HepG2 (cell line): ENCODE measurements at regions not wholly inside any gene's neighbourhood (a gene's known extent, or its start where the extent isn't known, plus 50 kb on each side); places are given as distances from the start of the nearest gene placed in this dataset.
A peak's percentile ranks its signal among the peaks of the same experiment; 100 is the strongest.
"Not testable (repeated sequence)": the region's sequence is repeated elsewhere in the genome, so short reads cannot be mapped to it uniquely, and the experiment has no call there.

Experiments used
- ATAC-seq: fragments of 200-7000 bp; cut with Tn5 transposase; 3 replicates; pipeline ENCODE4 v1.9.1; 2020; ENCODE audit warnings: mild to moderate bottlenecking, moderate library complexity
- BruUV-seq: library from RNA; stranded (reverse); fragments of 400-500 nt; replicated peaks from 2 replicates; lab custom pipeline; 2021; lab: Mats Ljungman, UMichigan
- CTCF ChIA-PET: fragments of 300-600 bp; formaldehyde crosslinking; extraction: SDS; loops from one replicate; lab custom pipeline; 2021; ENCODE audit warnings: low total read pairs, inconsistent platforms, low intra/inter-chr PET ratio; lab: Yijun Ruan, JAX
- POLR2A ChIA-PET: fragments of 350-600 bp; sonication (Branson Sonifier 250); formaldehyde crosslinking; loops from one replicate; lab custom pipeline; 2020; ENCODE audit warnings: antibody characterized with exemption, inconsistent platforms; lab: Yijun Ruan, JAX
- DNase-seq: peaks from one replicate; pipeline ENCODE4 v3.0.0-alpha.2; 2015; ENCODE audit warnings: low spot score
- FAIRE-seq: peaks from 3 replicates; lab custom pipeline; 2011; peaks lifted over from hg19 to GRCh38; lab: Jason Lieb, UNC
- H2AFZ ChIP-seq: one replicate; pipeline ENCODE4 v1.6.1; 2011; ENCODE audit warnings: low read length, inconsistent platforms
- H3K27ac ChIP-seq: fragments of 300-600 bp; 3 replicates; pipeline ENCODE4 v1.8.0; 2011; ENCODE audit warnings: mixed run types, mild to moderate bottlenecking, mixed read lengths, low read length, inconsistent platforms; ENCODE audit not compliant: insufficient read depth; ENCODE audit errors: extremely low read length
- H3K27me3 ChIP-seq, 2 experiments: fragments of 200-600 bp in 1 of 2; 2 replicates in 1 of 2; 3 replicates in 1 of 2; pipeline versions ENCODE4 v1.6.0 to v1.8.0; 2011; ENCODE audit warnings: low read length in 2 of 2, mild to moderate bottlenecking in 2 of 2, moderate library complexity in 2 of 2, inconsistent platforms in 1 of 2; ENCODE audit not compliant: insufficient read depth in 2 of 2, control insufficient read depth in 1 of 2
- H3K36me3 ChIP-seq, 2 experiments: fragments of 200-600 bp in 1 of 2; replicated peaks in 1 of 2; 2 replicates in 1 of 2; 3 replicates in 1 of 2; pipeline versions ENCODE4 v1.5.1 to v1.8.0; 2011; ENCODE audit warnings: low read length in 2 of 2, inconsistent platforms in 1 of 2; ENCODE audit not compliant: insufficient read depth in 2 of 2, control insufficient read depth in 1 of 2
- H3K4me1 ChIP-seq: 2 replicates; pipeline ENCODE4 v1.5.1; 2012; ENCODE audit warnings: low read length, inconsistent platforms; ENCODE audit not compliant: insufficient read depth
- H3K4me2 ChIP-seq: 2 replicates; pipeline ENCODE4 v1.6.0; 2011; ENCODE audit warnings: low read depth, low read length, inconsistent platforms
- H3K4me3 ChIP-seq, 3 experiments: fragments of 200-600 bp in 1 of 3; sonication (generic), shearing (Covaris generic) in 1 of 3; replicated peaks in 1 of 3; 2 replicates each; pipeline ENCODE4 v1.5.1; 2011 to 2016; ENCODE audit warnings: low read length in 3 of 3, inconsistent platforms in 2 of 3, low read depth in 2 of 3, mild to moderate bottlenecking in 2 of 3, control low read depth in 1 of 3, mixed read lengths in 1 of 3; ENCODE audit not compliant: insufficient read depth in 1 of 3
- H3K79me2 ChIP-seq: one replicate; pipeline ENCODE4 v1.6.1; 2011; ENCODE audit warnings: low read length, inconsistent platforms; ENCODE audit not compliant: insufficient read depth
- H3K9ac ChIP-seq: 2 replicates; pipeline ENCODE4 v1.6.0; 2011; ENCODE audit warnings: mild to moderate bottlenecking, low read depth, low read length, inconsistent platforms; ENCODE audit not compliant: insufficient read depth
- H3K9me3 ChIP-seq: 2 replicates; pipeline ENCODE4 v1.5.1; 2012; ENCODE audit warnings: mild to moderate bottlenecking, low read length
- H4K20me1 ChIP-seq: 2 replicates; pipeline ENCODE4 v1.6.0; 2011; ENCODE audit warnings: inconsistent platforms, mild to moderate bottlenecking, low read length, moderate library complexity; ENCODE audit not compliant: insufficient read depth
- BORCS8-MEF2B ChIP-seq: sonication (generic); formaldehyde crosslinking; IDR thresholded peaks from 2 replicates; pipeline ENCODE4 v1.8.0; 2022; ENCODE audit warnings: mild to moderate bottlenecking, missing genetic modification reagents
- CBX5 ChIP-seq: sonication (generic); formaldehyde crosslinking; IDR thresholded peaks from 2 replicates; pipeline ENCODE4 v1.4.0; 2020; ENCODE audit warnings: missing genetic modification reagents, borderline replicate concordance
- FOSL2 ChIP-seq: sonication (generic); formaldehyde crosslinking; IDR thresholded peaks from 2 replicates; pipeline ENCODE4 v1.4.0; 2020; ENCODE audit warnings: missing genetic modification reagents
- FOXO1 ChIP-seq: sonication (generic); formaldehyde crosslinking; IDR thresholded peaks from 2 replicates; pipeline ENCODE4 v1.4.0; 2020; ENCODE audit warnings: missing genetic modification reagents
- GFI1 ChIP-seq: sonication (generic); formaldehyde crosslinking; IDR thresholded peaks from 2 replicates; pipeline ENCODE4 v1.5.0; 2020; ENCODE audit warnings: missing genetic modification reagents, mild to moderate bottlenecking, borderline replicate concordance
- HDAC2 ChIP-seq: sonication (generic); formaldehyde crosslinking; IDR thresholded peaks from 2 replicates; pipeline ENCODE4 v1.4.0; 2020; ENCODE audit warnings: missing genetic modification reagents
- ZEB1 ChIP-seq: IDR thresholded peaks from 2 replicates; pipeline ENCODE4 v1.6.1; 2012; ENCODE audit warnings: mild to moderate bottlenecking, low read depth, inconsistent platforms; ENCODE audit not compliant: insufficient replicate concordance
- ZNF414 ChIP-seq: sonication (generic); formaldehyde crosslinking; IDR thresholded peaks from 2 replicates; pipeline ENCODE4 v1.5.0; 2020; ENCODE audit warnings: missing genetic modification reagents
- ZNF644 ChIP-seq: IDR thresholded peaks from 2 replicates; pipeline ENCODE4 v1.6.1; 2016; ENCODE audit warnings: low read depth
- ZNF768 ChIP-seq: sonication (generic); formaldehyde crosslinking; IDR thresholded peaks from 2 replicates; pipeline ENCODE4 v1.4.0; 2020; ENCODE audit warnings: missing genetic modification reagents
- ZNF788 ChIP-seq: sonication (generic); formaldehyde crosslinking; IDR thresholded peaks from 2 replicates; pipeline ENCODE4 v1.5.0; 2020; ENCODE audit warnings: mild to moderate bottlenecking, missing genetic modification reagents, borderline replicate concordance
- WGBS: methylation state at CpG from one replicate; pipeline ENCODE4 v1.1.6; 2017; ENCODE audit warnings: low lambda C conversion rate; 5-methylcytosine and 5-hydroxymethylcytosine counted together
- in situ Hi-C: cut with HindIII; loops from 2 replicates; pipeline ENCODE4 v1.10.0; 2017; ENCODE audit warnings: low pct_unique_long_range_greater_than_20kb; ENCODE audit not compliant: extremely low pct_ligation_motif_present
- intact Hi-C: fragments of 100-400 bp; cut with micrococcal nuclease; formaldehyde crosslinking; loops from one replicate; pipeline ENCODE4 v1.10.0; 2022; ENCODE audit not compliant: unreplicated experiment
- TF ChIP-seq, protein P1 (sequence below): IDR thresholded peaks from 2 replicates; pipeline ENCODE4 v1.6.1; 2016; ENCODE audit warnings: low read depth, control low read depth
- TF ChIP-seq, protein P2 (sequence below): sonication (generic); IDR thresholded peaks from 2 replicates; pipeline ENCODE4 v1.6.1; 2016; ENCODE audit warnings: low read depth, borderline replicate concordance
- TF ChIP-seq, protein P3 (sequence below): sonication (generic); formaldehyde crosslinking; IDR thresholded peaks from 2 replicates; pipeline ENCODE4 v1.8.0; 2022; ENCODE audit warnings: missing genetic modification reagents, mild to moderate bottlenecking, borderline replicate concordance
- TF ChIP-seq, protein P4 (sequence below): sonication (generic); formaldehyde crosslinking; IDR thresholded peaks from 2 replicates; pipeline ENCODE4 v1.5.0; 2020; ENCODE audit warnings: mild to moderate bottlenecking, missing genetic modification reagents, borderline replicate concordance
- TF ChIP-seq, protein P5 (sequence below): sonication (generic); formaldehyde crosslinking; IDR thresholded peaks from 2 replicates; pipeline ENCODE4 v1.5.1; 2020; ENCODE audit warnings: missing genetic modification reagents, mild to moderate bottlenecking, borderline replicate concordance

DNA sequence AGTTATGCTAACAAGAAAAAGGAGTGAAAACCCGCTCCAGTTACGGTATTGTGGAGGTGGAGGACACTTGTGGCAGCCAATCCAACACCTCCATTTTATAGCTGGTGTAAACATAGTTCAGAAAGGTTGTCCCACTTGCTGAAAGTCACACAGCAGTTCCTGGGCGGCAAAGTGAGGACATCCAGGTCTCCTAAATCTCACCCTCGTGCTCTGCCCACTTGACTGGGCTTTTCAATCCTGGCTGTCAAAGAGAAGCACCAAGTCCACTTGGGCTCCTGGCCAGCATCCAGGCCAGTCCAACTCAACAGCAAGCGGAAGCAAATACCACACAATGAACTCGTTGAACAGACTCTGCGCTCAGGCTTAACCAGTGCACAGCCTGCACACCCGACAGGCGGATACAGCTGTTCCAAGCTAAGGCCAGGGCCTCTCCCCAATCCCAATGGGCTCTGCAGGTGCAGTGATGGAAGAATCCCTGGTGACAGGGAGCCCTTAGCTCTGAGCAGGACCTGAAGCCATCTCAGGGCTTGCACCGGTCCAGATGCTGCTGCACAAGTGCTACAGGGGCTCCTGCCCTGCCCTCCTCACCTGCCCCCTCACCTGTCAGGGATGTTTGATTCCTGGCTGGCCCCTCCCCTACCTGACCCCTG lies 89.8 kb upstream of the METTL9 start:
- Histone ChIP-seq H4K20me1 (peaks cover 84% of the 10 kb centered on the region), H3K4me3 (peak overlapping the region in 1 of 3 experiments; percentile 13; a peak in 1 of 6 replicates), H3K79me2 (peaks cover 92% of the 10 kb centered on the region), H3K27ac (peak overlapping the region; percentile 70), H3K4me1 (peaks cover 97% of the 10 kb centered on the region), H3K36me3 (peaks cover 24 to 28% of the 10 kb centered on the region in 2 experiments; a peak in 4 of 5 replicates), H3K4me2 (peak overlapping the region; percentile 44)
- BruUV-seq, H2AFZ ChIP-seq, H3K27me3 ChIP-seq, H3K9ac ChIP-seq, in situ Hi-C loops, intact Hi-C loops, DNase-seq, H3K9me3 ChIP-seq, CTCF ChIA-PET: not testable (repeated sequence)
- WGBS = 50% methylated on average over 10 of the region's 10 CpGs
- ATAC-seq = peak; percentile 47
- FAIRE-seq = peak; percentile 26
- POLR2A ChIA-PET = interaction anchor here (0.9 to 2.4 kb wide), 3 partner anchors 8 to 16 kb away, joined by 3 to 28 read pairs (median 6); no protein-coding TSS in a partner anchor
- TF ChIP-seq, protein P1, sequence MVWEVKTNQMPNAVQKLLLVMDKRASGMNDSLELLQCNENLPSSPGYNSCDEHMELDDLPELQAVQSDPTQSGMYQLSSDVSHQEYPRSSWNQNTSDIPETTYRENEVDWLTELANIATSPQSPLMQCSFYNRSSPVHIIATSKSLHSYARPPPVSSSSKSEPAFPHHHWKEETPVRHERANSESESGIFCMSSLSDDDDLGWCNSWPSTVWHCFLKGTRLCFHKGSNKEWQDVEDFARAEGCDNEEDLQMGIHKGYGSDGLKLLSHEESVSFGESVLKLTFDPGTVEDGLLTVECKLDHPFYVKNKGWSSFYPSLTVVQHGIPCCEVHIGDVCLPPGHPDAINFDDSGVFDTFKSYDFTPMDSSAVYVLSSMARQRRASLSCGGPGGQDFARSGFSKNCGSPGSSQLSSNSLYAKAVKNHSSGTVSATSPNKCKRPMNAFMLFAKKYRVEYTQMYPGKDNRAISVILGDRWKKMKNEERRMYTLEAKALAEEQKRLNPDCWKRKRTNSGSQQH (CRISPR knock-in tag) = peak; percentile 81; the same call in 1 of the 2 replicates
- TF ChIP-seq, protein P2, sequence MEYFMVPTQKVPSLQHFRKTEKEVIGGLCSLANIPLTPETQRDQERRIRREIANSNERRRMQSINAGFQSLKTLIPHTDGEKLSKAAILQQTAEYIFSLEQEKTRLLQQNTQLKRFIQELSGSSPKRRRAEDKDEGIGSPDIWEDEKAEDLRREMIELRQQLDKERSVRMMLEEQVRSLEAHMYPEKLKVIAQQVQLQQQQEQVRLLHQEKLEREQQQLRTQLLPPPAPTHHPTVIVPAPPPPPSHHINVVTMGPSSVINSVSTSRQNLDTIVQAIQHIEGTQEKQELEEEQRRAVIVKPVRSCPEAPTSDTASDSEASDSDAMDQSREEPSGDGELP = peak; percentile 95
- peak; percentile 51 for TF ChIP-seq ZEB1
- 0 out of 2 replicates have a peak, but pooled peaks have one; percentile 45 for TF ChIP-seq BORCS8-MEF2B (CRISPR knock-in tag)
- peak; percentile 67; the same call in 1 of the 2 replicates for TF ChIP-seq GFI1 (CRISPR knock-in tag)
- TF ChIP-seq, protein P3, sequence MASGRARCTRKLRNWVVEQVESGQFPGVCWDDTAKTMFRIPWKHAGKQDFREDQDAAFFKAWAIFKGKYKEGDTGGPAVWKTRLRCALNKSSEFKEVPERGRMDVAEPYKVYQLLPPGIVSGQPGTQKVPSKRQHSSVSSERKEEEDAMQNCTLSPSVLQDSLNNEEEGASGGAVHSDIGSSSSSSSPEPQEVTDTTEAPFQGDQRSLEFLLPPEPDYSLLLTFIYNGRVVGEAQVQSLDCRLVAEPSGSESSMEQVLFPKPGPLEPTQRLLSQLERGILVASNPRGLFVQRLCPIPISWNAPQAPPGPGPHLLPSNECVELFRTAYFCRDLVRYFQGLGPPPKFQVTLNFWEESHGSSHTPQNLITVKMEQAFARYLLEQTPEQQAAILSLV (CRISPR knock-in tag) = peak; percentile 13; the same call in 1 of the 2 replicates
- TF ChIP-seq ZNF788 (CRISPR knock-in tag) = peak; percentile 76; the same call in 1 of the 2 replicates
- peak; percentile 93 for TF ChIP-seq HDAC2
- TF ChIP-seq ZNF644 (CRISPR knock-in tag) = peak; percentile 91
- 0 out of 2 replicates have a peak, but pooled peaks have one; percentile 80 for TF ChIP-seq CBX5 (CRISPR knock-in tag)
- 0 out of 2 replicates have a peak, but pooled peaks have one; percentile 59 for TF ChIP-seq FOXO1 (CRISPR knock-in tag)
- TF ChIP-seq, protein P4, sequence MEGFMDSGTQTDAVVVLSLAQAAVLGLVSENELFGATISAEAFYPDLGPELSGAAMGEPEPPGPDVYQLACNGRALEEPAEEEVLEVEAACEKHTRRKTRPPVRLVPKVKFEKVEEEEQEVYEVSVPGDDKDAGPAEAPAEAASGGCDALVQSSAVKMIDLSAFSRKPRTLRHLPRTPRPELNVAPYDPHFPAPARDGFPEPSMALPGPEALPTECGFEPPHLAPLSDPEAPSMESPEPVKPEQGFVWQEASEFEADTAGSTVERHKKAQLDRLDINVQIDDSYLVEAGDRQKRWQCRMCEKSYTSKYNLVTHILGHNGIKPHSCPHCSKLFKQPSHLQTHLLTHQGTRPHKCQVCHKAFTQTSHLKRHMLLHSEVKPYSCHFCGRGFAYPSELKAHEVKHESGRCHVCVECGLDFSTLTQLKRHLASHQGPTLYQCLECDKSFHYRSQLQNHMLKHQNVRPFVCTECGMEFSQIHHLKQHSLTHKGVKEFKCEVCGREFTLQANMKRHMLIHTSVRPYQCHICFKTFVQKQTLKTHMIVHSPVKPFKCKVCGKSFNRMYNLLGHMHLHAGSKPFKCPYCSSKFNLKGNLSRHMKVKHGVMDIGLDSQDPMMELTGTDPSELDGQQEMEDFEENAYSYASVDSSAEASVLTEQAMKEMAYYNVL (CRISPR knock-in tag) = peak; percentile 77; the same call in 1 of the 2 replicates
- peak; percentile 26; the same call in 1 of the 2 replicates for TF ChIP-seq ZNF414
- peak; percentile 52; the same call in 1 of the 2 replicates for TF ChIP-seq FOSL2 (CRISPR knock-in tag)
- TF ChIP-seq, protein P5, sequence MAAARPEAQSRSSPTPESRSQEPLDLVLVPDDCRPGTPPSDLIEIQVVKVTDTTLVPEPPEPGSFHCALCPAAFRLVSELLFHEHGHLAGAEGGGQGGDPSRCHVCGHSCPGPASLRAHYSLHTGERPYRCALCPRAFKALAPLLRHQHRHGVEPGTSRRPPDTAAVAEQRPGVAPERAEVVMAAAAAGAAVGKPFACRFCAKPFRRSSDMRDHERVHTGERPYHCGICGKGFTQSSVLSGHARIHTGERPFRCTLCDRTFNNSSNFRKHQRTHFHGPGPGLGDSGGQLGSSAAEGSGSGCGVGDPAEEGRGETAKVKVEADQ (CRISPR knock-in tag) = peak; percentile 54; the same call in 1 of the 2 replicates
- TF ChIP-seq ZNF768 (CRISPR knock-in tag) = peak; percentile 98
